ENCODE measurements at regions not wholly inside any gene's neighbourhood (a gene's known extent, or its start where the extent isn't known, plus 50 kb on each side); places are given as distances from the start of the nearest gene placed in this dataset.

DNA sequence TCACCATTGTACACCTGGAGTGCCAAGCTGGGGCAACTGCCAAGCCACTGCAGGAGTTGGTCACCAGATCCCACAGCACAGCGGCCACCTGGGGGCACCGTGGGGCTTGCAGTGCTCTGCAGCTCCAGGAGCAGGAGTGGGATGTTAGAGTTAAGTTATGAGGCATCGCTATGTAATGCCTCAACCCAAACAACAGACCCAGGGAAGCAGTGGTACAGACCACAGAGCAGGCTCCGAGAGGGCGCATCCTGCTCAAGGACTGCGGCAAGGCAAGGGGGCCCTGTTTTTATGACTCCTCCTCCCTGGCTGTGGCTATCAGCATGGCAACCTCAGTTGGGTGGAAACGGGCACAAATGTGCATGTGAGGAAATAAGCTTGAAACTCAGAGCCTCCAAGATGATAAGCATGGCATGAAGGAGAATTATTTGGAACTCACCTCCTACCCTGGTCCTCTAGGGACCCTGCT is 63.1 kb downstream of the ARL6IP4 start:
- Histone ChIP-seq H3K27ac (ENCODE audit: low read depth, low read length) (no peak overlapping the region), H3K9ac (ENCODE audit: low read length) (no peak overlapping the region), H2AFZ (ENCODE audit: low read depth, low read length, severe bottlenecking) (no peak overlapping the region), H3K4me2 (ENCODE audit: low read depth, low read length, poor library complexity, severe bottlenecking) (no peak overlapping the region), H3K9me3 (ENCODE audit: insufficient read depth, low read length) (no peaks in the 10 kb centered on the region), H3K9me2 (replicated peaks; ENCODE audit: insufficient read depth, low read length) (no peaks in the 10 kb centered on the region), H3F3A (ENCODE audit: insufficient read depth) (no peaks in the 10 kb centered on the region), H3K4me3 (ENCODE audit: insufficient read depth, low read length, poor library complexity, severe bottlenecking) (no peak overlapping the region), H3K79me2 (ENCODE audit: insufficient read depth, low read length) (no peaks in the 10 kb centered on the region), H3K36me3 (ENCODE audit: low read length) (no peaks in the 10 kb centered on the region), H4K20me1 (ENCODE audit: low read depth, low read length) (no peaks in the 10 kb centered on the region), H3K27me3 (ENCODE audit: low read length) (no peaks in the 10 kb centered on the region)
- TF ChIP-seq EZH2phosphoT487 (conservative IDR thresholded peaks at IDR 0.05; ENCODE audit: low read length) (no peak), CTCF (IDR thresholded peaks at IDR 0.05; ENCODE audit: insufficient read depth, low read length, poor library complexity, severe bottlenecking) (peak; percentile 21)

DNA sequence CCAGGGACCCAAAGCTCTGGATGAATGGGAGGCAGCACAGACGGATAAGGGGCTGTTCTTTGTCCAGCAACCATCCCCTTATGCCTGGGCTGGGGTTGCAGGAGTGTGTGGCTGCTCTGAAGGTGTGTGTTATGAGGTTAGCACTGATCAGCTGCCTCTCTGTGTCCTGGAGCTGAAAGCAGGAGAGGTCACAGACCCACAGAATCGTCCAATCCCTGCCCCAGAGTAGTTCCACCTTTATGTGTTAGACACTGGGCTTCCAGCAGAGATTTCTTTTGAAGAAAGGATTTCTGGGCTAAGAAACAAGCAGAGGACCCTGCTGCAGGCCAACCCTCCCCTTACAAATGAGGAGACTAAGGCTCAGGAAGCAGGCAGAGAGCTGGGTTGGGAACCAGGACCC is 62.4 kb downstream of the ARL6IP4 start:
- H3K9me2 ChIP-seq (replicated peaks; ENCODE audit: insufficient read depth, low read length): no peaks in the 10 kb centered on the region
- no peak overlapping the region for H3K27ac ChIP-seq (ENCODE audit: low read depth, low read length)
- H3K79me2 ChIP-seq (ENCODE audit: insufficient read depth, low read length): no peaks in the 10 kb centered on the region
- TF ChIP-seq CTCF (IDR thresholded peaks at IDR 0.05; ENCODE audit: insufficient read depth, low read length, poor library complexity, severe bottlenecking) (no peak), EZH2phosphoT487 (conservative IDR thresholded peaks at IDR 0.05; ENCODE audit: low read length) (no peak)
- no peaks in the 10 kb centered on the region for H3F3A ChIP-seq (ENCODE audit: insufficient read depth)
- H3K27me3 ChIP-seq (ENCODE audit: low read length): no peaks in the 10 kb centered on the region
- H3K4me2 ChIP-seq (ENCODE audit: low read depth, low read length, poor library complexity, severe bottlenecking): no peak overlapping the region
- H2AFZ ChIP-seq (ENCODE audit: low read depth, low read length, severe bottlenecking): no peak overlapping the region
- no peak overlapping the region for H3K9ac ChIP-seq (ENCODE audit: low read length)
- H3K9me3 ChIP-seq (ENCODE audit: insufficient read depth, low read length): no peaks in the 10 kb centered on the region
- H3K4me3 ChIP-seq (ENCODE audit: insufficient read depth, low read length, poor library complexity, severe bottlenecking): no peak overlapping the region
- H4K20me1 ChIP-seq (ENCODE audit: low read depth, low read length): no peaks in the 10 kb centered on the region
- H3K36me3 ChIP-seq (ENCODE audit: low read length): no peaks in the 10 kb centered on the region

DNA sequence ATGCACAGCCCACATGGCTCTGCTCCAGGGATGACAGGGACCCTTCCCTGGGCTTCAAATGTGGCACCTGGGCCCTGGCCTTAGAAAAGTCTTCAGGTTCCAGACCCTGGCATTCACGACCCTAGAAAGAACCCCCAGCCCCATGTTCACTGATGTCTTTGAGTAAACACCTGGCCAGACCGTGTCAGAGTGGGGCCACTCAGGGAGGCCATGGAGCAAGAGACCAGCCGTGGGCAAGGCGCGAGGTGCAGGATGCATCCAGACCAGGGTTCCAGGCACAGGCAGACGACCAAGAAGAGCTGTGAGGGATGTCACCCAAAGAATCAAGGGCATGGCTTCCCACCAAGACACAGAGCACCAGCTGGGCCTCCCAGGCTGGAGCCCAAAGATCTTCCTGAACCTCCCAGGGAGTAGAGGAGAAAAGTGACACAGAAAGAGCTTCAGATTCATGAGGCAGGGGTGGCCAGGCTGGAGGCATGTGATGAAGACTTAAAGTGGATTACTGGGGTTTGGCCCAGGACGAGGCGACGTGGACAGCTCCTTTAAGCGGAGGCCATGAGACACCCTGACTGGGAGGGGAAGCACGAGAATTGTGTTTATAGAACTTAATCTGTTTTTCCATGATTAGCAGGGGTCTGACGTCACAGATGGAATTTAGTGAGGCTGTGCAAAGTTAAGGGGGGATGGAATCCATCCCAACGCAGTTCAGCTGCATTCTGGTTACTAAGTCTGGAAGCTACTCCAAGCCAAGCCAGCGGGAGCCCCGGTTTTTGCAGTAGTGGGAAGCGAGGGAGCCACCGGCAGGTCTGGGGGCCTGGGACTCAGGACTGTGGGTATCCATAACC is 61.6 kb downstream of the ARL6IP4 start:
- no peak overlapping the region for H3K27ac ChIP-seq (ENCODE audit: low read depth, low read length)
- H3K9ac ChIP-seq (ENCODE audit: low read length): no peak overlapping the region
- no peaks in the 10 kb centered on the region for H3F3A ChIP-seq (ENCODE audit: insufficient read depth)
- no peak overlapping the region for H3K4me2 ChIP-seq (ENCODE audit: low read depth, low read length, poor library complexity, severe bottlenecking)
- no peaks in the 10 kb centered on the region for H3K9me3 ChIP-seq (ENCODE audit: insufficient read depth, low read length)
- no peaks in the 10 kb centered on the region for H3K9me2 ChIP-seq (replicated peaks; ENCODE audit: insufficient read depth, low read length)
- TF ChIP-seq EZH2phosphoT487 (conservative IDR thresholded peaks at IDR 0.05; ENCODE audit: low read length): no peak
- TF ChIP-seq CTCF (IDR thresholded peaks at IDR 0.05; ENCODE audit: insufficient read depth, low read length, poor library complexity, severe bottlenecking): no peak
- no peaks in the 10 kb centered on the region for H3K79me2 ChIP-seq (ENCODE audit: insufficient read depth, low read length)
- no peak overlapping the region for H2AFZ ChIP-seq (ENCODE audit: low read depth, low read length, severe bottlenecking)
- no peak overlapping the region for H3K4me3 ChIP-seq (ENCODE audit: insufficient read depth, low read length, poor library complexity, severe bottlenecking)
- H4K20me1 ChIP-seq (ENCODE audit: low read depth, low read length): no peaks in the 10 kb centered on the region
- no peaks in the 10 kb centered on the region for H3K27me3 ChIP-seq (ENCODE audit: low read length)
- no peaks in the 10 kb centered on the region for H3K36me3 ChIP-seq (ENCODE audit: low read length)

All from SU-DHL-6 (cell line).